Gastroesophageal sphincter (tissue), 4 donors: ENCODE measurements at regions not wholly inside any gene's neighbourhood (a gene's known extent, or its start where the extent isn't known, plus 50 kb on each side); places are given as distances from the start of the nearest gene placed in this dataset.

Source experiments
- ATAC-seq: fragments of 150-250 bp; one replicate; pipeline ENCODE4 v1.9.1; 2016; ENCODE audit warnings: mild to moderate bottlenecking, moderate library complexity
- H3K27ac ChIP-seq, 4 donors: fragments of 200-600 bp; sonication (generic) in 3 of 4; 1 replicate in 3 of 4; 2 replicates in 1 of 4; pipeline ENCODE4 v1.5.1; 2016 to 2019
- H3K27me3 ChIP-seq: fragments of 200-600 bp; sonication (generic); one replicate; pipeline ENCODE4 v1.5.1; 2019
- H3K36me3 ChIP-seq, 2 donors: fragments of 200-600 bp; sonication (generic); one replicate each; pipeline ENCODE4 v1.5.1; 2019; ENCODE audit warnings: control low read depth in 1 of 2
- H3K4me1 ChIP-seq, 3 donors: fragments of 200-600 bp; sonication (generic); 1 replicate in 2 of 3; 2 replicates in 1 of 3; pipeline ENCODE4 v1.5.1; 2016 to 2019; ENCODE audit warnings: control low read depth in 2 of 3
- H3K4me3 ChIP-seq, 2 donors: fragments of 200-600 bp; sonication (generic); one replicate each; pipeline ENCODE4 v1.5.1; 2019; ENCODE audit warnings: mild to moderate bottlenecking in 1 of 2, moderate library complexity in 1 of 2
- H3K9me3 ChIP-seq, 3 donors: fragments of 200-600 bp; sonication (generic); one replicate each; pipeline ENCODE4 v1.5.1; 2017 to 2019; ENCODE audit warnings: control low read depth in 2 of 3
- CTCF ChIP-seq, 4 experiments: fragments of 200-600 bp in 2 of 4; fragments of 450-650 bp in 2 of 4; sonication (generic) in 1 of 4; IDR thresholded peaks; one replicate each; pipeline ENCODE4 v1.5.1; 2017 to 2019; ENCODE audit warnings: antibody characterized with exemption in 4 of 4, mild to moderate bottlenecking in 2 of 4, moderate library complexity in 2 of 4
- EP300 ChIP-seq: sonication (generic); formaldehyde crosslinking; IDR thresholded peaks from one replicate; pipeline ENCODE4 v1.6.1; 2017; ENCODE audit warnings: antibody characterized with exemption, mild to moderate bottlenecking
- POLR2A ChIP-seq, 2 donors: fragments of 450-650 bp; IDR thresholded peaks; one replicate each; pipeline ENCODE4 v1.6.1; 2017; ENCODE audit warnings: antibody characterized with exemption in 2 of 2, mild to moderate bottlenecking in 2 of 2, moderate library complexity in 1 of 2
- POLR2AphosphoS5 ChIP-seq: sonication (generic); formaldehyde crosslinking; IDR thresholded peaks from one replicate; pipeline ENCODE4 v1.6.1; 2017; ENCODE audit warnings: antibody characterized with exemption
- WGBS, 2 donors: methylation state at CpG; one replicate each; pipeline ENCODE4 v1.1.5; 2018; ENCODE audit warnings: low coverage in 1 of 2; 5-methylcytosine and 5-hydroxymethylcytosine counted together

GRCh38 chr4:181234951-181235680, 1008.1 kb upstream of the TENM3 start:
- ATAC-seq: no peak
- 83 to 90% methylated on average over 9 to 10 of the region's 13 CpGs for WGBS, 2 donors
- H3K27me3 ChIP-seq: no peaks in the 10 kb centered on the region
- H3K4me3 ChIP-seq: no peak overlapping the region
- no peaks in the 10 kb centered on the region for H3K36me3 ChIP-seq
- H3K27ac ChIP-seq: no peak overlapping the region
- TF ChIP-seq EP300 (no peak), POLR2A (IDR thresholded peaks at IDR 0.05) (no peak), POLR2AphosphoS5 (no peak), CTCF (IDR thresholded peaks at IDR 0.05) (no peak)
- no peaks in the 10 kb centered on the region for H3K9me3 ChIP-seq
- H3K4me1 ChIP-seq: no peaks in the 10 kb centered on the region

- Histone ChIP-seq H3K4me1 (no peaks in the 10 kb centered on the region), H3K9me3 (no peaks in the 10 kb centered on the region), H3K36me3 (no peaks in the 10 kb centered on the region), H3K4me3 (no peak overlapping the region), H3K27me3 (no peaks in the 10 kb centered on the region), H3K27ac (no peak overlapping the region)
- TF ChIP-seq EP300 (no peak), POLR2A (IDR thresholded peaks at IDR 0.05) (no peak)
- no peak for ATAC-seq
- WGBS, 2 donors: 81 to 84% methylated on average over 6 of the region's 6 CpGs
These were observed 997.9 kb upstream of the TENM3 start for GRCh38 chr4:181245326-181245725.

- Histone ChIP-seq H3K36me3 (no peaks in the 10 kb centered on the region), H3K4me3 (no peak overlapping the region), H3K27ac (no peak overlapping the region), H3K27me3 (no peaks in the 10 kb centered on the region), H3K9me3 (no peaks in the 10 kb centered on the region), H3K4me1 (no peaks in the 10 kb centered on the region)
- TF ChIP-seq CTCF (IDR thresholded peaks at IDR 0.05) (no peak), POLR2AphosphoS5 (no peak), POLR2A (IDR thresholded peaks at IDR 0.05) (no peak), EP300 (no peak)
- 48 to 49% methylated on average over 4 of the region's 4 CpGs for WGBS, 2 donors
- no peak for ATAC-seq
These were observed 994.2 kb upstream of the TENM3 start for GRCh38 chr4:181249031-181249430.

- H3K4me3 ChIP-seq: no peak overlapping the region
- H3K9me3 ChIP-seq: no peaks in the 10 kb centered on the region
- no peak overlapping the region for H3K27ac ChIP-seq
- 68 to 74% methylated on average over 5 to 6 of the region's 6 CpGs for WGBS, 2 donors
- no peaks in the 10 kb centered on the region for H3K27me3 ChIP-seq
- ATAC-seq: no peak
- H3K36me3 ChIP-seq: no peaks in the 10 kb centered on the region
- no peak for TF ChIP-seq EP300
- TF ChIP-seq POLR2A (IDR thresholded peaks at IDR 0.05): no peak
- no peak for TF ChIP-seq POLR2AphosphoS5
- no peak for TF ChIP-seq CTCF (IDR thresholded peaks at IDR 0.05)
- H3K4me1 ChIP-seq: no peaks in the 10 kb centered on the region
These were observed 988.4 kb upstream of the TENM3 start for GRCh38 chr4:181254771-181255170.

- Histone ChIP-seq H3K4me3 (no peak overlapping the region), H3K27ac (no peak overlapping the region), H3K4me1 (no peaks in the 10 kb centered on the region), H3K27me3 (peaks cover 6% of the 10 kb centered on the region), H3K36me3 (no peaks in the 10 kb centered on the region), H3K9me3 (no peaks in the 10 kb centered on the region)
- ATAC-seq: no peak
- 6 to 10% methylated on average over 2 of the region's 2 CpGs for WGBS, 2 donors
- no peak for TF ChIP-seq POLR2A (IDR thresholded peaks at IDR 0.05)
- TF ChIP-seq EP300: no peak
- TF ChIP-seq POLR2AphosphoS5: no peak
- TF ChIP-seq CTCF (IDR thresholded peaks at IDR 0.05): no peak
These were observed 984.6 kb upstream of the TENM3 start for GRCh38 chr4:181258569-181258968.
